SK-N-SH (cell line): ENCODE measurements at regions not wholly inside any gene's neighbourhood (a gene's known extent, or its start where the extent isn't known, plus 50 kb on each side); places are given as distances from the start of the nearest gene placed in this dataset.

Source experiments
- CTCF ChIA-PET: fragments of 300-600, 350-600 bp; formaldehyde crosslinking; extraction: SDS; loops from one replicate; lab custom pipeline; 2021; lab: Yijun Ruan, JAX
- POLR2A ChIA-PET: fragments of 350-600 bp; sonication (Branson Sonifier 250); formaldehyde crosslinking; extraction: SDS; loops from one replicate; lab custom pipeline; 2020; ENCODE audit warnings: antibody characterized with exemption, inconsistent platforms; lab: Yijun Ruan, JAX
- DNase-seq: peaks from one replicate; pipeline ENCODE4 v3.0.0; 2012
- H2AFZ ChIP-seq: fragments of 200-600 bp; sonication (generic); 2 replicates; pipeline ENCODE4 v1.8.1; 2016; ENCODE audit warnings: antibody characterized with exemption, mild to moderate bottlenecking, low read depth
- H3F3A ChIP-seq: fragments of 200-600 bp; sonication (generic); replicated peaks from 2 replicates; pipeline ENCODE3; 2016; ENCODE audit warnings: antibody characterized with exemption, mild to moderate bottlenecking; ENCODE audit not compliant: insufficient read depth
- H3K27ac ChIP-seq, 2 experiments: fragments of 200-500 bp in 1 of 2; fragments of 200-600 bp in 1 of 2; sonication (Bioruptor generic) in 1 of 2; sonication (generic), shearing (Covaris generic) in 1 of 2; 2 replicates each; pipeline versions ENCODE4 v1.5.1 to v1.6.1; 2014 to 2016; ENCODE audit warnings: low read depth in 2 of 2, inconsistent platforms in 1 of 2, low read length in 1 of 2, mild to moderate bottlenecking in 1 of 2, mixed read lengths in 1 of 2
- H3K27me3 ChIP-seq: fragments of 200-600 bp; sonication (generic), shearing (Covaris generic); 2 replicates; pipeline ENCODE4 v1.6.1; 2016; ENCODE audit warnings: mixed run types; ENCODE audit not compliant: insufficient read depth
- H3K36me3 ChIP-seq, 2 experiments: fragments of 200-500 bp in 1 of 2; fragments of 200-600 bp in 1 of 2; sonication (Bioruptor generic) in 1 of 2; sonication (generic) in 1 of 2; replicated peaks in 1 of 2; 2 replicates each; pipeline versions ENCODE3 to v1.5.1; 2014 to 2016; ENCODE audit warnings: low read length in 1 of 2, mild to moderate bottlenecking in 1 of 2; ENCODE audit not compliant: insufficient read depth in 2 of 2, control insufficient read depth in 1 of 2
- H3K4me1 ChIP-seq, 2 experiments: fragments of 200-500 bp in 1 of 2; fragments of 200-600 bp in 1 of 2; sonication (Bioruptor generic) in 1 of 2; sonication (generic), shearing (Covaris generic) in 1 of 2; 2 replicates each; pipeline versions ENCODE4 v1.5.1 to v1.6.1; 2014 to 2016; ENCODE audit warnings: low read depth in 1 of 2, low read length in 1 of 2, mixed run types in 1 of 2; ENCODE audit not compliant: insufficient read depth in 2 of 2, control insufficient read depth in 1 of 2
- H3K4me2 ChIP-seq: fragments of 200-600 bp; sonication (generic), shearing (Covaris generic); 2 replicates; pipeline ENCODE4 v1.6.1; 2017; ENCODE audit warnings: mixed run types
- H3K4me3 ChIP-seq, 2 experiments: fragments of 200-500 bp in 1 of 2; fragments of 200-600 bp in 1 of 2; sonication (Bioruptor generic) in 1 of 2; sonication (generic), shearing (Covaris generic) in 1 of 2; 2 replicates each; pipeline versions ENCODE4 v1.5.1 to v1.8.1; 2014 to 2016; ENCODE audit warnings: low read depth in 2 of 2, inconsistent platforms in 1 of 2, low read length in 1 of 2, mild to moderate bottlenecking in 1 of 2, mixed read lengths in 1 of 2, moderate library complexity in 1 of 2
- H3K79me2 ChIP-seq: fragments of 200-600 bp; sonication (generic); 2 replicates; pipeline ENCODE4 v1.8.1; 2017; ENCODE audit warnings: mild to moderate bottlenecking; ENCODE audit not compliant: insufficient read depth
- H3K9ac ChIP-seq: fragments of 200-600 bp; sonication (generic); 2 replicates; pipeline ENCODE4 v1.6.1; 2017; ENCODE audit warnings: mixed run types
- H3K9me2 ChIP-seq: fragments of 200-600 bp; sonication (generic); 2 replicates; pipeline ENCODE4 v1.6.1; 2017; ENCODE audit warnings: mixed run types
- H3K9me3 ChIP-seq: fragments of 200-600 bp; sonication (generic); 2 replicates; pipeline ENCODE4 v1.6.1; 2017; ENCODE audit warnings: mixed run types, mild to moderate bottlenecking, moderate library complexity
- H4K20me1 ChIP-seq: fragments of 200-600 bp; sonication (generic); 2 replicates; pipeline ENCODE4 v1.6.1; 2017; ENCODE audit warnings: mild to moderate bottlenecking, mixed run types; ENCODE audit not compliant: insufficient read depth
- CHD2 ChIP-seq: fragments of 150-350 bp; IDR thresholded peaks from 2 replicates; pipeline ENCODE4 v1.6.1; 2018; ENCODE audit warnings: low read length; ENCODE audit not compliant: partially characterized antibody
- EP300 ChIP-seq, 2 experiments: IDR thresholded peaks; 2 replicates each; pipeline versions ENCODE4 v1.4.0 to v1.6.1; 2012; ENCODE audit warnings: borderline replicate concordance in 1 of 2, low read depth in 1 of 2, low read length in 1 of 2
- FOSL2 ChIP-seq: IDR thresholded peaks from 2 replicates; pipeline ENCODE4 v1.4.0; 2012; ENCODE audit warnings: low read depth, mild to moderate bottlenecking, moderate library complexity, borderline replicate concordance
- JUND ChIP-seq: IDR thresholded peaks from 2 replicates; pipeline ENCODE4 v1.4.0; 2012
- RAD21 ChIP-seq: IDR thresholded peaks from 2 replicates; pipeline ENCODE4 v1.6.1; 2012; ENCODE audit warnings: mild to moderate bottlenecking, low read length
- RCOR1 ChIP-seq: fragments of 150-350 bp; IDR thresholded peaks from 2 replicates; pipeline ENCODE4 v1.6.1; 2017; ENCODE audit warnings: antibody characterized with exemption, low read length
- RFX5 ChIP-seq: IDR thresholded peaks from 2 replicates; pipeline ENCODE4 v1.6.1; 2012; ENCODE audit warnings: mild to moderate bottlenecking, improper control_type of control experiment, low read length
- TAF1 ChIP-seq: IDR thresholded peaks from 2 replicates; pipeline ENCODE4 v1.6.1; 2012; ENCODE audit warnings: low read depth, mild to moderate bottlenecking, low read length, moderate library complexity, borderline replicate concordance
- TCF12 ChIP-seq: IDR thresholded peaks from 2 replicates; pipeline ENCODE4 v1.4.0; 2012
- TEAD4 ChIP-seq: IDR thresholded peaks from 2 replicates; pipeline ENCODE4 v1.4.0; 2012; ENCODE audit warnings: mild to moderate bottlenecking, borderline replicate concordance; ENCODE audit not compliant: insufficient read depth
- USF2 ChIP-seq: fragments of 150-350 bp; IDR thresholded peaks from 2 replicates; pipeline ENCODE4 v1.6.1; 2017; ENCODE audit warnings: antibody characterized with exemption, low read length, low read depth, borderline replicate concordance
- YY1 ChIP-seq: IDR thresholded peaks from 2 replicates; pipeline ENCODE4 v1.4.0; 2012; ENCODE audit warnings: low read depth, mild to moderate bottlenecking
- WGBS: methylation state at CpG from one replicate; pipeline ENCODE4 v1.1.6; 2017; ENCODE audit warnings: low lambda C conversion rate; 5-methylcytosine and 5-hydroxymethylcytosine counted together

- DNase-seq, result no peak
- Histone ChIP-seq H3F3A (no peaks in the 10 kb centered on the region), H3K4me3 (no peak overlapping the region), H3K4me1 (no peaks in the 10 kb centered on the region), H3K9ac (no peak overlapping the region), H3K27ac (no peak overlapping the region)
- no peak for TF ChIP-seq YY1
- TF ChIP-seq, all 33 proteins: peak for 0
- Histone ChIP-seq H3K9me3 (no peaks in the 10 kb centered on the region), H3K36me3 (no peaks in the 10 kb centered on the region), H2AFZ (no peak overlapping the region), H3K79me2 (no peaks in the 10 kb centered on the region), H3K27me3 (no peaks in the 10 kb centered on the region), H4K20me1 (no peaks in the 10 kb centered on the region), H3K4me2 (no peak overlapping the region), H3K9me2 (no peaks in the 10 kb centered on the region)
- WGBS, result 17% methylated on average over 3 of the region's 3 CpGs
- ChIA-PET CTCF (no interaction called here), POLR2A (no interaction called here)
These were observed 78.5 kb upstream of the PKP2 start for GRCh38 chr12:32975122-32975521.

GRCh38 chr12:32970465-32971110 lies 74.0 kb upstream of the PKP2 start:
- Histone ChIP-seq H3K9ac (no peak overlapping the region), H3K4me2 (no peak overlapping the region), H3K27ac (no peak overlapping the region), H3K27me3 (no peaks in the 10 kb centered on the region), H3F3A (no peaks in the 10 kb centered on the region), H3K4me1 (no peaks in the 10 kb centered on the region), H3K4me3 (no peak overlapping the region), H4K20me1 (no peaks in the 10 kb centered on the region), H3K9me3 (no peaks in the 10 kb centered on the region), H3K79me2 (no peaks in the 10 kb centered on the region), H2AFZ (no peak overlapping the region)
- POLR2A ChIA-PET, result no interaction called here
- DNase-seq, result no peak
- TF ChIP-seq RFX5 (no peak), CHD2 (no peak), JUND (no peak), TEAD4 (no peak), TCF12 (no peak), FOSL2 (no peak), USF2 (no peak), RAD21 (no peak), TAF1 (no peak), EP300 (IDR thresholded peaks at IDR 0.05; ENCODE audit: borderline replicate concordance in 1 of 2, low read depth in 1 of 2, low read length in 1 of 2) (no peak), RCOR1 (no peak)
- TF ChIP-seq, all 33 proteins: peak for 0
- WGBS, result 10% methylated on average over 6 of the region's 6 CpGs
- no peaks in the 10 kb centered on the region for H3K9me2 ChIP-seq
- H3K36me3 ChIP-seq, result no peaks in the 10 kb centered on the region
- CTCF ChIA-PET, result interaction anchor here (1.0 to 1.9 kb wide), 2 partner anchors 8 to 215 kb away, joined by 3 to 6 read pairs; partner anchors contain the start of gene YARS2
